UCSD-AML1 (cell line): ENCODE measurements at regions not wholly inside any gene's neighbourhood (a gene's known extent, or its start where the extent isn't known, plus 50 kb on each side); places are given as distances from the start of the nearest gene placed in this dataset.

Experiments used
- DNase-seq: peaks from one replicate; lab custom pipeline; 2025; ENCODE audit not compliant: unreplicated experiment; lab: John Stamatoyannopoulos, UW

DNA sequence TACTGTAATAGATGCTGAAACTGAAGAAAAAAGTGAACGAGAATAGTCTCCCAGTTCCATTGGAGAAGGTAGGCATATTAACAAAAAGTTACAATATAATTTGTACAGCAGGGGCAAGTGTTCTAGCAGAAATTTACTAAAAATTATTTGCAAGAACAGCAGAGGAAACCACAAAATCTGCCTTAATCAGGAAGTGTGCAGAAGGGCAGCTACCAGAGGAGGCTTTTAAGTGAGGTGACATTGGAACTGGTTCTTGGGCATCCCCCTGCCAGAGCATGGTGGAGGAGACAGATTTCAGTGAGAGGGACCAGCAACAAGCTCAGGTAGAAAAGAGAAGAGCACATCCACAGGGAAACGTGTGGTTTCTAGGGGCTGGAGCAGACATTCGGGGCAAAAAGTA is 279.3 kb upstream of the CAMK1G start:
- no peak for DNase-seq

GRCh38 chr1:209305221-209305954 is 278.1 kb upstream of the CAMK1G start:
- no peak for DNase-seq

- no peak for DNase-seq
Measured at GRCh38 chr1:209307846-209308245, 275.7 kb upstream of the CAMK1G start.

GRCh38 chr1:209309198-209309597 is 274.3 kb upstream of the CAMK1G start:
- DNase-seq: no peak

DNA sequence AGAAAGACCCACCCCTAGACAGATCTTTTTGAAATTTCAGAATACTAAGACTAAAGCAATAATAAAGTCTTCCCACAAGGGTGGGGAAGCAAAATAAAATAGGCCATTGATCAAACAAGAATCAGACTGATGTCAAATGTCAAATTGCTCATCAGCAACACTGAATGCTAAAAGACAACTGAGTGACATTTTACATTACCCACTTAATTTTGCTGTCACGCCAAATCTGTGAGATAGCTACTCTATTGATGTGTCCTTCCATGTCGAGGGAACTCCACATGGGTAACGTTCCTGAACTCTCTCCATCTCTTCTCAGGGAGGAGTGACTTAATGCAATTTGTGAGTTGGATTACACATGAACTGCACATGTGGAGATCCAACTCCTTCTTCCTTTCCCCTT is 271.7 kb upstream of the CAMK1G start:
- no peak for DNase-seq

DNA sequence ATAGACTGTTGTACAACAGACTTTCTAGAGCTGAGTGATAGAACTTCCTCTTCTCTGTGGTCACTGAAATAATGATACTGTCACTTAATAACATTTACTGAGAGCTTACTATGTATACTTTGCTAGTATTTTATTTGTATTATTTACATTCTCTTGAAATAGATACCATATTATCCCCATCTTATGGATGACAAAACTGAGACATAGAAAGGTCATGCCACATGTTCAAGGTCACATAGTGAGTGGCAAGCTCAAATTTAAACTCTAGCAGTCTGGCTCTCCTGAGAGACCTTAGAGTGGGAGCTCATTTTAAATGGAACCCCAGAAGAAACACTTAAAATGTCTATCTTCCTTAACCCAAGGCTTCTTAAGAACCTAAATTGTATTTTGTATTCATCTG is 266.6 kb upstream of the CAMK1G start:
- DNase-seq: no peak

DNA sequence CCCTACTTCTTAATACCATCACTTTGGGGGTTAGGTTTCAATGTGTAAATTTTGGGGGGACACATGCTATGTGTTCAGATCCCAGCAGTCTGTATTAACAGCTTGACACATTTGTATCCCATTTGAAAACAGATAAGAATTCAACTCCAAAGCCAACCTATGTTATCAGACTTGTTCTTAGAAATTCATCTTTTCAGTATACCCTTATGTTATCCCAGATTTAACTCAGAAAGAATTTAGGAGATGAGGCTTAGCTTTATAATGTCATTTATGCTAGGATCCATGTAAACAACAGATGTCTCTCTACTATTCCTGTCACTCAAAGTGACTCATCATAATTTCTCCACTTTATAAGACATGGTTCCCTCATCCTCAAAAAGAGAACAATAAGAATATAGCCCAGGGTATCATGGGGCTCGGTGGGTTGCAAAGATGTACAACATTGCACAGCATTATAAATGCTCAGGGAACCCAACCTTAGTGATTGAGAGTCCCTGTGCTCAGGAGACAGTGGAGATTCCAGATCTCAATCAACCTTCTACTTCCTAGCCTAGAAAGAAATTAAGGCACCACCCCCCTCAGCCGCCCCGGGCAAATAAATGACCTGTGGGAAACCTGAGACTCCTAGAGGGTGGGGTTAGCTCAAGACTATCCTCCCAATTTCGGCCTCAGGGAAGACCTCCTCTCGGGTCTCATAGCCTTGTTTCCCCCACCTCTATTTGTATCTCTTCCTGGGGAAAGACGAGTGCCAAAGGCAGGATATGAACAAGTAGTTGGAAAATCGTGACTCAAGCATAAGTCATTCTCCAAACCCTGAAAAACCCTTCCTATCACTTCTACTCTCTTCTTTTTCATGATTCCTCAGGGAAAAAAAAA is 265.1 kb upstream of the CAMK1G start:
- DNase-seq: no peak

GRCh38 chr1:209319057-209319432 is 264.5 kb upstream of the CAMK1G start:
- no peak for DNase-seq

GRCh38 chr1:209319549-209319948 is 264.0 kb upstream of the CAMK1G start:
- no peak for DNase-seq

DNA sequence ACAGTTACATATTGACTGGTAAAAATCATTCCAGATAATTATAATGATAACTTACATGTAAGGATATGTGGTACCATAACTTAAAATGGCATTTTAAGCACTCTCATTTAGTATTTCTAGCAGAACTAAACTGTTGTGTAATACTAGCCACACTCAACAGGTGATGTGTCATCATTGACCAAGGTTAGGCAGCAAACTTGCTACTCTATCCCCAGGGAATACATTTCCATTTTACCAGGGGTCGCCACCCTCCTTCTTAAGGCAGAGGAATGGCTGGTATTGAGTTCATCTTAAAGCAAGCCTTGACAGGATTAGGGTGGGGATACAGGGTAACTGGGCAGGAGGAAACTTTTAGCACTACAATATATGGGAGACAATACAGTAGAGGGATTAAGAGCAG is 259.8 kb upstream of the CAMK1G start:
- no peak for DNase-seq

DNA sequence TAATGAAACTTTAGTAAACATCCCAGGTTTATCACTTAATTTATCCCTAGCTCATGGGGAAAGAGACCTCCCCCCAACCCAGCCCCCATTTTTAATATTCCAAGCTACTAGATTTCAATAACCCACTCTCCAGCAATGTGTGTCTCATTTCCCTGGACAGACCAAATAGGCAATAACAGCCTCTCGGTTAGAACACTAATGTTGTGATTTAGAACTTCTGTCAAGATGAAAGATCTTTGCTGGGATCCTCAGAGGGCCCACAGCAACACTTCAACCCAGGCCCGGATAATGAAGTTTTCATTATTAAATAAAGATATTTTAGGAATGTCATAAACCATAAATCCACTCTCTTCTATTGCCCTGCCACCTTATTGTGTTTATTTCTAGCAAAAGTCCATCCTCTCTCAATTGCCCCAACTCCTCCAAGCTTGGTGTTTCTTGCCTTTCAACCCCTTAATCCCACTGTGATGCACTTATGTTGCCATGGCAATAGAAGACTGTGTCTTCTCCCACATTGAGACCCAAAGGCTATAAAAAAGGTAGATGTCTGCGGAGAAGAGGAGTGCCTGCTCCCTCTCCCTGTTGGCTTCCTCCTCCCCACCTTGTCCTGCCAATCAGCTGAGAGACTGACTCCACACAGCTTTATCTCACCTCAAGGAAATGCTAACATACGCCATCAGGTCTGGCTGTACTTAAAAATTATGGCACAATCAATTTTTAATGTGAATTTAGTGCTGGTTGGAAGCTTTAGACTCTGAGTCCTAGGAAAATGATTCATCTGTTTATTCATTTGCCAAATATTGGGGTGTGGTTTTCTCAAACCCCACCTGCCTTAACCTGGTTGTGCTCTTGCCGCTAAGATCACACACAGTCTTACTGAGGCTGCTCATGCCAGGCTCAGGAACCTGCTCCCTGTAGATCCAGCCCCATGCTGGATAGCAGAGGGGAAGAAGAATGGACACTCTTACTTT is 258.3 kb upstream of the CAMK1G start:
- DNase-seq: no peak

GRCh38 chr1:209326076-209326475 is 257.4 kb upstream of the CAMK1G start:
- DNase-seq: no peak

GRCh38 chr1:209326831-209327230 is 256.7 kb upstream of the CAMK1G start:
- no peak for DNase-seq

DNA sequence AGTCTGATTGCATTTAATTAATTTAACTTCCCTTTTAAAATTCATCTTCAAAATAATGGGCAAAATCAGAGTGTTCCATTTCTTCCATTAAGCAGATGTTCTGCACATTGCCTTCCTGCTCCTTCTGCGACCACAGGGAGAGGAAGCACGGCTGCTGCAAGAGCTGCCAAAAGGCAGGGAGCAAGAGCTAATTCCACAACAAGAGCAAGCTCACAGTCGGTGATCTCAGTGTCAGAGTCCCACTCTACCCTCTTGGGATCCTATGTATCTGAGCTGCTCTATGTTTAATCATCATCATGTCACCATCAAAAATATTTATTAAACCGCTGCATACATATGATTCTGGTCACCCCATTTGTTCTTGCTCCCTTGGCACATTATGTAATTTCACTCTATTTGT is 255.3 kb upstream of the CAMK1G start:
- no peak for DNase-seq

DNA sequence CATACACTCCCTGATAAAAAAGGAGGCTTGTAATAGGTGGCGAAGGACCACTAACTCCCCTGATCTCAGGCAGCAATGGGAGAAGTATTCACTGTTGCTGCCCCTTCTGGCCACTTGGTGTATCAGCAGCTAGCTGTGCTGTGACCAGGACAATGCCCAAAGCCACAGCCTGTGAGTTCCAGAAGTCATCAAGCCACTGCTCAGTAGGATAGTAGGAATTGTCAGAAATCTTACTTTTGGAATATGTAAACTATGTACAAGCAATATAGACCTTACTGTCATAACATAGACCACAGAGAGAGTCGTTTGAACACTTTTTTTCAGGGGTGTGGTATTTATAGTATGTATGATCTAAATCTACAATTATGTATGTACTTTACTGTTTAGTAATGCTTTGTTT is 248.3 kb upstream of the CAMK1G start:
- DNase-seq: no peak

- DNase-seq: no peak
Measured at GRCh38 chr1:209341146-209341545, 242.4 kb upstream of the CAMK1G start.

GRCh38 chr1:209341673-209342420 is 241.7 kb upstream of the CAMK1G start:
- no peak for DNase-seq

DNA sequence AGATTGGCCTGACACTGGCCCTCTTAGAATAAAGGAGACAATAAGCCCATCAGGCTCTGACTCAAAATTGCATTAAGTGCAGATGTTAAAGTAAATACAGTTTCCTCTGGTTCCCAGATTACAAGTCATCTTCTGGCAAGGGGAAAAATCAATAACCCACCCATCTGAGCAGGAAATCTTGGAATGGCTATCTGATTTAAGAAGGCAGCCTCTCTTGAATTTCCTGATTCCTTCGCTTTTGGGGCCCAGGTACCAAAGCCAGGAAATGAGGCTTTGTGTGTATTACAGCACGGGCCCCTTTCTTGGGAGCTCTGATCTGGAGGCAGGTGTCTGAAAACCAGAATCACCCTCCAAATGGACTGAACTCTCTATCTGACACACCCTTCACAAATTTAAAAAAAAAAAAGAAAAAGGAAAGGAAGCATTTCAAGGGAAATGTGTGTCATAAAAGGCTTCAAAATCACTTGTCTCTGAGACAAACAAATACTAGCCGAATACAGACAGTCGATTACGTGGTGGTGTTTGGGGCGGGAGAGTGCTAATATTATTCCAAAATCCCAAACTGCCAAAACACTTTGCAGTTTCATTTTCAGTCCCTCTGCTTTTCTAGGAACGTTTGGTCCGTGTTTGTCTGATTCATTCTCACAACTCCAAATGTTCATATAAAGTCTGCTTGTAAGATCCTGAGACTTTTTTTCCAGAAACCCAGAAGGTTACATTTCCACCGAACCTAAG is 240.9 kb upstream of the CAMK1G start:
- no peak for DNase-seq

- DNase-seq: no peak
Measured at GRCh38 chr1:209343511-209343910, 240.0 kb upstream of the CAMK1G start.

- DNase-seq: no peak
Measured at GRCh38 chr1:209344156-209344555, 239.4 kb upstream of the CAMK1G start.
